Tibial nerve (tissue), 4 donors: ENCODE measurements at regions not wholly inside any gene's neighbourhood (a gene's known extent, or its start where the extent isn't known, plus 50 kb on each side); places are given as distances from the start of the nearest gene placed in this dataset.

Experiments used
- EP300 ChIP-seq, 2 donors: sonication (generic); formaldehyde crosslinking; IDR thresholded peaks; one replicate each; pipeline ENCODE4 v1.6.1; 2017; ENCODE audit warnings: antibody characterized with exemption in 2 of 2, mild to moderate bottlenecking in 1 of 2
- POLR2A ChIP-seq, 2 donors: fragments of 450-650 bp; IDR thresholded peaks; one replicate each; pipeline ENCODE4 v1.6.1; 2017; ENCODE audit warnings: antibody characterized with exemption in 2 of 2, mild to moderate bottlenecking in 2 of 2, moderate library complexity in 2 of 2
- TF ChIP-seq, protein P1 (sequence below), 5 experiments: fragments of 200-600 bp in 3 of 5; fragments of 450-650 bp in 2 of 5; sonication (generic) in 3 of 5; IDR thresholded peaks; one replicate each; pipeline ENCODE4 v1.5.1; 2016 to 2019; ENCODE audit warnings: antibody characterized with exemption in 5 of 5, mild to moderate bottlenecking in 3 of 5, moderate library complexity in 2 of 5

DNA sequence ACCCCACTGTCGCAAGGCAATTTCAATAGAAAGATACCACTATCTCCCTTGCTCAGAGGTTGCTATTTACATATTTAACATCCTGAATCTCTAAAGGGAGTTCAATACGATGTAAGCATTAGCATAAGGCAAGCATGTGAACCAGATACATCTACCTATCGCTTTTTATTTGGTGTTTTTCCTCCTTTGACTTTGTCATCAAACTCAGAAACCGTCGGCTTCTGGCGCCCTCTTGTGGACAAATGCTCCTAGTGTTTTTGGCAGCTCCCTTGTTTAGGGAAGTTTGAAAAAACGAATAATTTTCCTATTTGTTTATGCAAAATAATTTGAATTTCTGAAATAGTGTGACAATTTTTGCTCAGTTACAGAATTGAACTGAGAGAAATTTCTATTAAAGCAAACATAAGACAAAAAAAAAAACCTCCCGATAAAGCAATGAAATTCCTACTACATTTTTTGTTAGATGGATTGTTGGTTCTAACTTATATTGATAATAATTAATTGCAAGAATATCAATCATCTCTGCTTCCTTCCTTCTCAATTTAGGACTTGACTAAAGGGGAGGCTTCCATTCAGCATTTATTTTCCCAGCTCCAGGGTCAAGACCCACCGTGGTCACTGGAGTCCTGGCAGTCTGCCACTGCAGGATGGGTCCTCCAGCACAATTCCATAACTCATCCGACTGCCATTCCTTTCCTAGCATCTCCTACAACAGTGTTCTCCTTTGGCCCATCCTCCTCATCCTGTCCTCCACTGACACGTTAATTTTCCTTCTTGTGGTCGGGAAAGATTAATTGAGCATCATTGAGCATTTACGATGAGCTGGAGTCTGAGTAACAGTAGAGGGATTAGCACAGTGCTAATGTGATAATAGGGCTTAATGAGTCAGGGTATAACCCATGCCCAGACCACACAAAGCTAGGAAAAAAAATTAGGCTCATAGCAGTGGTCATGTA, 131.8 kb upstream of the CHD1 start:
- TF ChIP-seq, protein P1, sequence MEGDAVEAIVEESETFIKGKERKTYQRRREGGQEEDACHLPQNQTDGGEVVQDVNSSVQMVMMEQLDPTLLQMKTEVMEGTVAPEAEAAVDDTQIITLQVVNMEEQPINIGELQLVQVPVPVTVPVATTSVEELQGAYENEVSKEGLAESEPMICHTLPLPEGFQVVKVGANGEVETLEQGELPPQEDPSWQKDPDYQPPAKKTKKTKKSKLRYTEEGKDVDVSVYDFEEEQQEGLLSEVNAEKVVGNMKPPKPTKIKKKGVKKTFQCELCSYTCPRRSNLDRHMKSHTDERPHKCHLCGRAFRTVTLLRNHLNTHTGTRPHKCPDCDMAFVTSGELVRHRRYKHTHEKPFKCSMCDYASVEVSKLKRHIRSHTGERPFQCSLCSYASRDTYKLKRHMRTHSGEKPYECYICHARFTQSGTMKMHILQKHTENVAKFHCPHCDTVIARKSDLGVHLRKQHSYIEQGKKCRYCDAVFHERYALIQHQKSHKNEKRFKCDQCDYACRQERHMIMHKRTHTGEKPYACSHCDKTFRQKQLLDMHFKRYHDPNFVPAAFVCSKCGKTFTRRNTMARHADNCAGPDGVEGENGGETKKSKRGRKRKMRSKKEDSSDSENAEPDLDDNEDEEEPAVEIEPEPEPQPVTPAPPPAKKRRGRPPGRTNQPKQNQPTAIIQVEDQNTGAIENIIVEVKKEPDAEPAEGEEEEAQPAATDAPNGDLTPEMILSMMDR (IDR thresholded peaks at IDR 0.05) = peak; percentile 71 to 93 (median 78)
- TF ChIP-seq POLR2A (IDR thresholded peaks at IDR 0.05) = no peak
- no peak for TF ChIP-seq EP300 (IDR thresholded peaks at IDR 0.05)
